Tibial nerve (tissue), 3 donors: ENCODE measurements at regions not wholly inside any gene's neighbourhood (a gene's known extent, or its start where the extent isn't known, plus 50 kb on each side); places are given as distances from the start of the nearest gene placed in this dataset.

ENCODE experiments used
- CTCF ChIP-seq, 5 experiments: fragments of 200-600 bp in 3 of 5; fragments of 450-650 bp in 2 of 5; sonication (generic) in 3 of 5; IDR thresholded peaks; one replicate each; pipeline ENCODE4 v1.5.1; 2016 to 2019; ENCODE audit warnings: antibody characterized with exemption in 5 of 5, mild to moderate bottlenecking in 3 of 5, moderate library complexity in 2 of 5
- POLR2A ChIP-seq, 2 donors: fragments of 450-650 bp; IDR thresholded peaks; one replicate each; pipeline ENCODE4 v1.6.1; 2017; ENCODE audit warnings: antibody characterized with exemption in 2 of 2, mild to moderate bottlenecking in 2 of 2, moderate library complexity in 2 of 2

GRCh38 chr12:89920866-89921265 lies 212.2 kb upstream of the ATP2B1 start:
- no peak for TF ChIP-seq CTCF (IDR thresholded peaks at IDR 0.05)
- no peak for TF ChIP-seq POLR2A (IDR thresholded peaks at IDR 0.05)
